ENCODE measurements at regions not wholly inside any gene's neighbourhood (a gene's known extent, or its start where the extent isn't known, plus 50 kb on each side); places are given as distances from the start of the nearest gene placed in this dataset.

DNA sequence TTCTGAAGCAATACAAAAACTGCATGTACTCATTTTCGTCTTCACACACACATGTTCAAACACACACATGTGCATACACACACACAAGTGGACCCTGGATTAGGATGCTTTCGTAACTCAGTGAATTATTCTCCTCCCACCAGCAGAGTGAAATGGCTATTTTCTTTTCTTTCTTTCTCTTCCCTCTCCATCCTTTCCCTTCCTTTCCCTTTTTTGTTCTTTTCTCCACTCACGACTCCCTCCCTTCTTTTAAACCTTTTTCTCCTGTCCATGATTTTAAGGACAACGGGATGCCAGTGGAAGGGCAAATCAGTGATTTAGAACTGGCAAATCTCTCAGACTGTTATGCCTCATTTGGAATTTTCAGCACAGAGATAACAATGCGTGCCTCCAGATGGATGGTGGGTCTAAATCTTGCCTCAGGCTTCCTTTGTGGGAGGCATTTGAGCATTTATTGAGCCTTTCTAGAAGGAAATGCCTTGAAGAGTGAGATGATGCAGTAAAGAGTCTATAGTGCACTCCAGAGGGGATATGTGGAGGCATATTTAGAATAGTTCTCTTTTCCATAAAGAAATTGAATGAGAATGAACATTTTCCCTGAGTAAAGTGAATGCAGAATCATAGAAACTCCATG, 130.4 kb upstream of the SLC7A14 start:
- no peak for TF ChIP-seq EZH2 (optimal IDR thresholded peaks at IDR 0.05; ENCODE audit: low read depth, low read length)
- TF ChIP-seq, protein P1, sequence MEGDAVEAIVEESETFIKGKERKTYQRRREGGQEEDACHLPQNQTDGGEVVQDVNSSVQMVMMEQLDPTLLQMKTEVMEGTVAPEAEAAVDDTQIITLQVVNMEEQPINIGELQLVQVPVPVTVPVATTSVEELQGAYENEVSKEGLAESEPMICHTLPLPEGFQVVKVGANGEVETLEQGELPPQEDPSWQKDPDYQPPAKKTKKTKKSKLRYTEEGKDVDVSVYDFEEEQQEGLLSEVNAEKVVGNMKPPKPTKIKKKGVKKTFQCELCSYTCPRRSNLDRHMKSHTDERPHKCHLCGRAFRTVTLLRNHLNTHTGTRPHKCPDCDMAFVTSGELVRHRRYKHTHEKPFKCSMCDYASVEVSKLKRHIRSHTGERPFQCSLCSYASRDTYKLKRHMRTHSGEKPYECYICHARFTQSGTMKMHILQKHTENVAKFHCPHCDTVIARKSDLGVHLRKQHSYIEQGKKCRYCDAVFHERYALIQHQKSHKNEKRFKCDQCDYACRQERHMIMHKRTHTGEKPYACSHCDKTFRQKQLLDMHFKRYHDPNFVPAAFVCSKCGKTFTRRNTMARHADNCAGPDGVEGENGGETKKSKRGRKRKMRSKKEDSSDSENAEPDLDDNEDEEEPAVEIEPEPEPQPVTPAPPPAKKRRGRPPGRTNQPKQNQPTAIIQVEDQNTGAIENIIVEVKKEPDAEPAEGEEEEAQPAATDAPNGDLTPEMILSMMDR (IDR thresholded peaks at IDR 0.05; ENCODE audit: low read length), result no peak

Measured in MM.1S (cell line).